Stimulated activated CD8-positive, alpha-beta memory T cell treated with anti-CD3 and anti-CD28 coated beads, Interleukin-15, amount 100 ng/mL, for 48 hours (primary cell): ENCODE measurements at regions not wholly inside any gene's neighbourhood (a gene's known extent, or its start where the extent isn't known, plus 50 kb on each side); places are given as distances from the start of the nearest gene placed in this dataset.
A peak's percentile ranks its signal among the peaks of the same experiment; 100 is the strongest.
"Not testable (repeated sequence)": the region's sequence is repeated elsewhere in the genome, so short reads cannot be mapped to it uniquely, and the experiment has no call there.

Experiments
- DNase-seq, 2 donors: peaks; one replicate each; pipeline ENCODE4 v3.0.0-alpha.2; 2020; ENCODE audit warnings: low read depth in 2 of 2

DNA sequence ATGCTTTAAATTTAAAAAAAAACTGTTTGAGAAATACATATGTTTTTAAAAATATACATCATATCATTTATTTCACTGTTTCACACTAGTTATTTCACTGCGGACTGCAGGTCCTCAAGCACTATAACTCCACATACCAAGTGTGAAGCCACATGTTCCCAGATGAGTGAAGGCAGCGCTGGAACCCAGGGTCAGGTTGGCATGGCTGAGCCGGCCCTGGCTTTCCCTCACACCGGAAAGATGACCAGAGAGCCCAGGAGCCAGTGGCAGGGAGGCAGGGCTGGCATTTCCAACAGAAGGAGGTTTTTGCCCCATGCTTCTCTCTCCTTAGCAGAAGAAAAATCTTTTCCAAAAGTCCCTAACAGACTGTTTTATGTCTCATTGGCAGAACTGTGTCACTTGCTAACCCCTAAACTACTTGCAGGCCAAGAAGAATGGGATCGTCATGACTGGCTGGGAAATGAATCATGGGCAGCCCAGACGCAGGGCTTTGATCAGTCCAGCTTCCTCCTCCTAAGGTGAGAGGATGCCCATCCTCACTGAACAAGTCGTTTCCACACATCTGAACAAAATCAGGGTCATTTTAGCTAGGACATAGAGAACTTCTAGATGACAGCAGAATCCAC, 287.6 kb upstream of the HNRNPA3 start:
- no peak for DNase-seq

DNA sequence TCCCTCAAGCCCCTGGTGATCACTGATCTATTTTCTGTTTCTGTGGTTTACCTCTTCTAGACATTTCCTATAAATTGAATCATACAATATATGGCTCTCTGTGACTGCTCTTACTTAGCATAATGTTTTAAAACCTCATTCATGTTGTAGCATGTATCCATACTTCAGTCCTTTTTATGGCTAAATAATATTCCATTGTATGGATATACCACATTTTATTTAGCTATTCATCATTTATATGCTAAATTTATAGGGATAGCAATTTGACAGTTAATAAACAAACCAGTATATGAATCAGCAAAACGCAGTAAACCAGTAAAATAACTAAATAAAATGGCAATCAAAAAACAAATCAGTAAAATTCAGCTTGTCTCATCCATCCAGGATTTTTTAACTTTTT, 286.1 kb upstream of the HNRNPA3 start:
- no peak for DNase-seq

DNA sequence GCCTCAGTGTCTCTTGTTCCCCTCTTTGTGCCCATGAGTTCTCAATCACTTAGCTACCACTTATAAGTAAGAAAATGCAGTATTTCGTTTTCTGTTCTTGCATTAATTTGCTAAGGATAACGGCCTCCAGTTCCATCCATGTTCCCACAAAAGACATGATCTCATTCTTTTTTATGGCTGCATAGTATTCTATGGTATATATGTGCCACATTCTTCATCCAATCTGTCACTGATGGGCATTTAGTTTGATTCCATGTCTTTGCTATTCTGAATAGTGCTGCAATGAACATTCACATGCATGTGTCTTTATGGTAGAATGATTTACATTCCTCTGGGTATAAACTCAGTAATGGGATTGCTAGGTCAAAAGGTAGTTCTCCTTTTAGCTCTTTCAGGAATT, 283.2 kb upstream of the HNRNPA3 start:
- not testable (repeated sequence) for DNase-seq

DNA sequence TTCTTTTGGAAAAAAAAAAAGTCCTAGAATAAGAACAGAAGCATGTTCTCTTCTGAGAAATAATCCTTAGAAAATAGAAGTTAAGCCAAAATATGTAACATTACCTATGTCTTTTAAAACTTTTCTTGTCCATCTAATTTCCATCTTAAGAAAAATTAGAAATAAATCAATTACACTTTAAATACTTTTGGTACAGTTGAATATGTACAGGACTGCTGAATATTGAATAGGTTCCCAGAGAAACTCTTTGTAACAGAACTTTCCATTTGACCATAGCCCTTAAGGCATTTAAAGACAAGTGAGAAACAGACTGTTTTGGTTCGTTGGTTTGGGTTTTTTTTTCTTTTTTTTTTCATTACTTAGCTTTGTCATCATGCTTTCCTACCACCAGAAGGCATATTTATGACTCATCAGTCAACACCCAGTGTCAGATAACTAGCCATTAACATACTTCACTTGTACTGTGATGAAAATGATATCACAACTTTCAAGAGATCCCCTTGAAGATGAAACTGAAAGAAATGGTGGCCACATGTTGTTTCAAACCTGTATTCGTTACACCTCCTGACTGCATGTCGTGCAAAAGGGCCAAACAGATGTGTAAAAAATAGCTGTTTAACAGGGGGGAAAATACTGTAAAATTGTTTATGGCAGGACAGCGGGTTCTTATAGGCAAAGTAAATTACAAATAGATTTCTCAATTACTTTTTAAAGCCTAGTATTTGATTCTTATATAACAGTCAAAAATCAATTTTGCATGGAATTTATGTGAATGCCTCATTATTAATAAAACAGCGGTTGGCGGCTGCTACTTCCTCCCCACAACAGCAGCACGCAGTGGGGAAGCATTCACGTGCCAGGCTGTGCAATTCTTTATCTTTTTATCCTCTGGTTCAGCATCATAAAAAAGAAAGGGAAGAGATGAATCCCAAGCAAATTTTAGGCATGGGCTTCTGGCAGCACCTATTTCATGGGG, 280.7 kb upstream of the HNRNPA3 start:
- DNase-seq: peak in 1 of 2 donors; percentile 2

DNA sequence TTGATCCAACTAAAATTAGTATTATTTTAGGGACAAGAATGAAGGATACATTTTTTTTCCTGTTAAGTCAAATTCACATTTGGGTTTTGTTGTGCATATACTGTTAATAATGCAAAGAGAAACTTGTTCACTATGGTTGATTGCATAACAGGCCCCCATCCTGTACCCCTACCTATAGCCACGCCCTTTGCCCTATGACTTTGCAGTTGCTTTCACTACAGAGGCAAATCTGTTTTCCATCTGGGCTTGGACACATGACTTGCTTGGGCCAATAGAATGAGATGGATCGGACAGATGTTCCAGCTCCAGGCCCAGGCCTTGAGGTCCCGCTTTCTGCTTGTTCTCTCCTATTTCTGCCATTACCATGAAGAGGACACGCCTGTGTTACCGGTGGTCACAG, 278.5 kb upstream of the HNRNPA3 start:
- DNase-seq: no peak

DNA sequence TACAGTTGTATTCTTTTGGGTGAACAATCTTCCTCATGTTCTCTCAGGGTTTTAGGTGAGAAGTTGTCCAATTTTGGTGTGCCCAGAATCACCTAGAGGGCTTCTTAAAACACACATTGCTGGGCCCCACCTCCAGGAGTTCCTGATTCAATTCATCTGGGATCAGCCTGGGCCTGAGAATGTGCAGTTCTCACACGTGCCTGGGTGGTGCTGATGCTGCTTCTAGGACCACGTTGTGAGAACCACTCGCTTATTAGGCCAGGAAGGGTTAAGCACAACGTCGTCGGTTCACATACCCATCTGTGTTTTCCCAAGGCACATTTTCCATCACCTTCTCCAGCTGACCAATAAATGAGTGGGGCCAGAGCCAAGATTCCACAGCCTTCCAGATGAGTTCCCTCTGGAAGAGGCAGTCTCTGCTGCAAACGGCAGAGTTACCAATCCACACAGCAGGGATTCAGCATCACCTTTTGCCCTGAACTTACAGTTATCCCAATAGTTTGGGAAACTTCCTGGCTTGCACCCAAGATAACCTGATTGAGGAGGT, 277.7 kb upstream of the HNRNPA3 start:
- no peak for DNase-seq

DNA sequence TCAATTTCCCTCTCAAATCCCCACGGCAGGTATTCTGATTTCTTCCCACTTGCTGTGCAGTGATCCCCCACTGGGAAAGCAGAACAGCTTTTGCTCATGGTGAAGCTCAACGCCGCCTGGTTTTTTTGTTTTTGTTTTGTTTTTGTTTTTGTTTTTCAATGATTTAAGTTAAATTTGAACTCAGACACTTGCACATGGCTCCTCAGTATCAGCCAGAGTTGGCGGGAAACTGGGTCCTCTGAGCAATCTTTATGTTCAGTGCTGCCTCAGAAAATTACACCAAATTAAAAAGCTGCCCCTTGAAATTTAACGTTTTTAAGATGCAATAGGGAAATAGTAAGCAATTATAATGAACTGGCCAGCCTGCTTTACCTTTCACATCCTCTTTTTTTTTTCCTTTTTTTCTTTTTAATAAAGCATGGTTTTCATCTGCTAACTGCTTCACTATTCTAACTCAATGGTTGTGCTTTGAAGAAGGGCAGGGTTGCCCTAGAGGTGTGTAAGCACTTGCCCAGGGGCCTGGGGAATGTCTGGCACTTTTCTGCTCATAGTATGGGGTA, 277.0 kb upstream of the HNRNPA3 start:
- no peak for DNase-seq

DNA sequence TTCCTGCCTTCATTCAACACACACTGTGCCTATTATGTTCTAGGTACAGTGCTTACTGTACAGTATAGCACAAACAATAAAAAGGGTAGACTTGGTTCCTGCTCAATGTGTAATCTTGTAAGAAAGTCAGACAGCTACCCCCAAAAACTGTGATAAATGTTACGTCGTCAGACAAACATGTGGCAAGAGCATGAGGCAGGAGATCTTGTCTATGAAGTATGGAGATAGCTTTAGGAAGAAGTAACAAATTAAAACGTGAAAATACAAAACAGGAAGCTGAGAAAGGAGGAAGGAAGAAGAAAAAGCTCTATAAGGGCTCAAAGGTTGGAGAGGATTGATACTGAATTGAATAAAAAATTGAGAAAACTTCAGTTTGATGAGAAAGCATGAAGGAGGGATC, 276.2 kb upstream of the HNRNPA3 start:
- no peak for DNase-seq

DNA sequence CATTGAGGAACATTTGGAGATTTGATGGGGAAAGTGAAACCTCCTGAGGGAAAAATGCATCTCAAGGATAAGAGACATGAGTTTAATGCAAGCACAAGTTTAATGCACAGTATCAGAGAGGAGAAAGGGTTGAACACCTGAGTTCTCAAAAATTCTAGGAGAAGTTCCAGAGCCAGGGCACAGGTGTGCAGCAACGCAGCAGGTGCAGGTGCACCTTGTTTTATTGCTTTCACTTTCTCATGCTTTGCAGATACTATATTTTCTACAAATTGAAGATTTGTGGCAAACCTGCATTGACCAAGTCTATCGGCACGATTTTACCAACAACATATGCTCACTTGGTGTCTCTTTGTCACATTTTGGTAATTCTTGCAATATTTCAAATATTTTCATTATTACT, 267.6 kb upstream of the HNRNPA3 start:
- no peak for DNase-seq

DNA sequence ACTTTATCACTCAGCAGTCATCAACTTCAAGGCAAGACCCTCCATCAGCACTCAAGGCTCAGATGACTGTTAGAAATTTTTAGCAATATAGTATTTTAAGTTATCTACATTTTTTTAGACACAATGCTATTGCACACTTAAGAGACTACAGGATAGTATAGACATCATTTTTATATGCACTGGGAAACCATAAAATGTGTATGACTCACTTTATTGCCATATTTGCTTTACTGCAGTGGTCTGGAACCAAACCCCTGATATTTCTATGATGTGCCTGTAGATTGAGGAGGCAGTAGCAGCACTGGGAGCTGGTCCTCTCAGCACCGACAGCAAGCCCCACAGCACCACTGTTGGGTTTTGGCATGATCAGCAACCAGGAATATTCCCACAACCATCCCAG, 264.8 kb upstream of the HNRNPA3 start:
- DNase-seq: no peak

DNA sequence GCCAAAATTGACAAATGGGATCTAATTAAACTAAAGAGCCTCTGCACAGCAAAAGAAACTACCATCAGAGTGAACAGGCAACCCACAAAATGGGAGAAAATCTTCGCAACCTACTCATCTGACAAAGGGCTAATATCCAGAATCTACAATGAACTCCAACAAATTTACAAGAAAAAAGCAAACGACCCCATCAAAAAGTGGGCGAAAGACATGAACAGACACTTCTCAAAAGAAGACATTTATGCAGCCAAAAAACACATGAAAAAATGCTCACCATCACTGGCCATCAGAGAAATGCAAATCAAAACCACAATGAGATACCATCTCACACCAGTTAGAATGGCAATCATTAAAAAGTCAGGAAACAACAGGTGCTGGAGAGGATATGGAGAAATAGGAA, 261.4 kb upstream of the HNRNPA3 start:
- DNase-seq: not testable (repeated sequence)

DNA sequence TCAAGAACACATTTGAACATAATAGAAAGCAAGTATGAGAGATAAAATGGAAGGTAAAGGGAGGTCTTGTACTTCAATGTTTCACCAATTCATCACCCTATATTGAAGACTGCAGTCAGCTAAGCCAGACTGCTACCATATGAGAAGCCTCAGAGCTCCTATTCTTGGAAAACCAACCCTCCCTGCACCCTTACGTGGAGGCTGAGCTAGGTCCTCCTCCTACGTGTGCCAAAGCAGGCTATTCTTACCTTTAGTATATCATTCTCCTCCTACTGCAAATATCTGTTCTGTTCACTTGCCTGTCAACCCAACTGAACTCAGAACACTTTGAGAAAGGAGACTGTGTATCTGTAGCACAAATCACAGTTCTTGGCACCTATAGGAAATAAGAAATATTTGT, 255.8 kb upstream of the HNRNPA3 start:
- DNase-seq: no peak

DNA sequence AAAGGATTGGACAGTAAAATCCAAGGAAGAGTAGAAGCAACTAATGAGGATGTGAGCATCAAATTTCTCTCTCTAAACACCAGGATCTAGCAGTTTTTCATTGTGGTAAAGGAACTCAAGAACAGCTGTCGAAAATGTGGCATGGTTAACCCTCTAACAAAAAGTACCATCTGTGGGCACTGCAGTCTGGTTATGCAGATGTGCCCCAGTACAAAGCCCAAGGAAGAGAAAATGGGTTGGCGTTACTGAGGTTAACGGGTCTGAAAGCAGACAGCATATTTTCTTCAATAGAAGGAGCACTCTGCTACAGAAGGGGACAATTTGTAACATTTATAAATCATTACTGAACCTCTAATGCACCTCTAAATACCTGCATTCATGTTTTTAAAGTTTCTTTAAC, 253.0 kb upstream of the HNRNPA3 start:
- no peak for DNase-seq

DNA sequence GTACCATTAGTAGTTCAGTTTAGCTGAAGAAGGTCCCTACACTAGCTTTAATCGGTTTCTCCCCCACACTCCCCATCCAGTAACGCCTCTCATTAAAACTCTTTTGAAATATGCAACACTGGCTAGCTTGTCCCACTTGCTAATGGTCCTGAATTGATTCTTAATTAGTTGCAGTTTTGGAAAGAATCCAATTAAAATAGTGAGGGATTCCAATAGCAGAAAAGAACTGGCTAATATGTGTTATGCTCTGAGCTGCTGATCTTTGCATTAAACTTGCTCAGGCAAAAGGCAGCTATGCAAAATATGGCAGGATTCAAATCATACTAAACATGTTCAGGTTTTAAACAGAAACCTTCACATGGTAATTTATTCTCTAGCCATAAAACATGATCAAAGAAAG, 252.5 kb upstream of the HNRNPA3 start:
- DNase-seq: no peak

DNA sequence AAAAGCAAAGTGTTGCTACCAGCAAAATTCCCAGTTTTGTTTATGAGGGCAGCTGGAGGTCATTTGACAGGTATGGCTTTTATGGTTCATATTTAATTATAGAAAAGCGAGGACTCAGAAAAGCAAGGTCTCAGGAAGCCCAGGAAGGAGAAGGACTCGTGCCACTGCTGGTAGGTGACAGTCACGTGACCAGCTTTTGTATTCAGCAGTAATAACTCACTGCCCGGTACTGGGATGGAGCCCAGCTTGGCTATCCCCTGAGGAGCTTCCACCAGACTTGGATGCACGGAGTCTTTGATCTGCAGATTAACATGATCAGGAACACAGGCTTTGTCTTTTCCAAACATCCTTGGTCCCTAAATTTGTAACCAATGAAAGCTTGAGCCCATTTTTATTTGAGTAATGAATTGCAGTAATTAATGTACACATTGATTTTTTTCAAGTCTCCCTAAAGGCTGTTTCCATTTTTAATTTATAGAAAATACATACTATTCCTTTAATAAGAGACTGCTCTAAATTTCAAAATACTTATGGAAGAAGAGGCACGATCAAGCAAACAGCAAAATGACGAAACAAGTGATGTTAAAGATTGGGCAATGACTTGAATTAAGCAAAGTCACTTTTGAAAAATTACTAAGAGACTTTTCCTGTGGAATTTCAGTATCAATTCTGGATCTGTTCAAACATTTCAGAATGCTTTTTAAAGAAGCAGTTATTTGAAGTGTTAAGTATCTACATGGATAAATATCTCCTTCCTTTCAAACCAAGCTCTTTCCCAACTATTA, 251.7 kb upstream of the HNRNPA3 start:
- no peak for DNase-seq

DNA sequence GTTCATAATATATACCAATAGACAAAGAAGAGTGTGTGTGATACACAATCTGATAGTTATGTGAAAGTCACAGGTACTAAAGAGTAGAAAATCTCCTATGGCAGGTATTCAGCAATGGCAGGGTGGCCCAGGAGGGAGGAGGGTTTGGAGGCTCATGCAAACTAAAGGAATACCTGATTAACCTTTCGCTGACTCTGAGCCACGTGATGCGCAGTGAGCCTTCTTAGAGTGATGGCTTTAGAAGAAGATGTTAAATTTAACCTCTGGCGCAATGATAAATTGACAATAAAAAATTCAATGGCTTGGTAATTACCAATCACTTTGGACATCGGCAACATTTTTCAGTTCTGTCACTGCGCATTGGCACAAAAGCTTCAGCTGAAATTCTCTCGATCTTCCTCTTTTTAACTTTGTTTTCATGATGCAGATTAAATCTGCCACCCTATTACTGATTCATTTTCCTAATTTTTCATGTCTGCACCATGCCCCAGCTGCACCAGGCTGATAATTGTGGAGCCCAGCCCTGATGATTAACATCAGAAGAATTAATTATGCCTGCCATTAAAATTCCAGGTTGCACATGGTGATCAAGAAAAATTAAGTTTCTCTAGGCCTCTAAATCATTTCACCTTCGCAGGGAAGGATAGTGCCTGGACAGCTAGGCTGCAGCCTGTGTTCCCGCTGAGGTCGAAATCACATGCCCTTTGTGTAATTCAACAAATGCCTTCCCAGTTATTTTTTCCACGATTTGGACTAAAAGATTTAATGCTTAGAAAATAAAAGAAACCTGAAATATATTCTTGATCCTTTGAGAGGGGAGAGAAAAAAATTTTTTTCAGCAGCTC, 250.6 kb upstream of the HNRNPA3 start:
- DNase-seq: no peak

DNA sequence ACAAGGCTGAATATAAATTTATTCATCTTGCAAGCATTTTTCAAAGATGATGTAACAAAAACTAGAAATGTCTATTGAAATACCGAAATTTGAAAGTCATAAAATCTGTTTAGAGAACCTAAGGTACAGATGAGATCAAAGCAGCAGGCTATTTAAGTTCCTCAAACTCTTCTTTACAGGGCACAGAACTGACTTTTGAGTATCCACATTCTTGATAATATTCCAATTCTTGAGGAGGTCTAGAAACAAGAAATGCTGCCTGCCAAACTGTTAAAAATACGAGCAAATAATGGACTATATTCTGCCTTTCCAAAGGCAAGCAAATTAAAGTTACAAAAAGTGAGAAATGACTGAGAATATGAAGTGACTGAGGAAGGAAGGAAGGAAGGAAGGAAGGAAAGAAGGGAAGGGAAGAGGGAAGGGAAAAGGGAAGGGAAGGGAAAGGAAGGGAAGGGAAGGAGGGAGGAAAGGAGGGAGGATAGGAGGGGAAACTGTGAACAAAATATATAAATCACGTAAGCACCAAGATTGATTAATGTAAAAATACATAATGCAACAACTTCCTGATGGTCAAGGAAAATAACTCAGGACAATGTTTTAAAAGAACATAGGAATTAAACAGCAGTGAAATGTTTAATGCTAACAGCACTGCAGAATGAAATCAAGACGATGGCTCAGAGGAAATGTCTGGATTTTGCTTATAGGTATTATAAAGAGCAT, 248.9 kb upstream of the HNRNPA3 start:
- DNase-seq: no peak

DNA sequence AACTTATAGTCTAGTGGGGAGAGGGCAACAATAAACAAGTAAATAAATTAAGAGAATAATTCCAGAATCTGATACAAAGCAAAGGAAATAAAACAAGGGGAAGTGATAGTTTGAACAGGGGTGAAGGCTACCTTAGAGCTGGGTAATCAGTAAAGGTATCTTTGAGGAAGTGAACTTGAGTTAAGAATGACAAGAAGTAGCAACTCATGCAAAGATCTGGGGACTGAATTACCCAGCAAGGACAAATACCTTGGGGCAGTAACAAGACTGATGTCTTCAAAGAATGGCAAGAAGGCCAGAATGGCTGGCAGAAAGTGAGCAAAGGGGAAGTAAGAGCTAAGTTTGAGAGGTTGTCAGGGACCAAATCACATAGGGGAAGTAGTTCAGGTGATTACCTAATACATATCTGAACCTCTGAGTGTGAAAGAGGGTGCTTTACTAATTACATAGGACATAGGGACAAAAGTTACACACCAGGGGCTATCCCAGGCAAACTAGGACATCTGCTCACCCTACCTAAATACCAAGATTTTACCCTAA, 244.6 kb upstream of the HNRNPA3 start:
- DNase-seq: no peak

DNA sequence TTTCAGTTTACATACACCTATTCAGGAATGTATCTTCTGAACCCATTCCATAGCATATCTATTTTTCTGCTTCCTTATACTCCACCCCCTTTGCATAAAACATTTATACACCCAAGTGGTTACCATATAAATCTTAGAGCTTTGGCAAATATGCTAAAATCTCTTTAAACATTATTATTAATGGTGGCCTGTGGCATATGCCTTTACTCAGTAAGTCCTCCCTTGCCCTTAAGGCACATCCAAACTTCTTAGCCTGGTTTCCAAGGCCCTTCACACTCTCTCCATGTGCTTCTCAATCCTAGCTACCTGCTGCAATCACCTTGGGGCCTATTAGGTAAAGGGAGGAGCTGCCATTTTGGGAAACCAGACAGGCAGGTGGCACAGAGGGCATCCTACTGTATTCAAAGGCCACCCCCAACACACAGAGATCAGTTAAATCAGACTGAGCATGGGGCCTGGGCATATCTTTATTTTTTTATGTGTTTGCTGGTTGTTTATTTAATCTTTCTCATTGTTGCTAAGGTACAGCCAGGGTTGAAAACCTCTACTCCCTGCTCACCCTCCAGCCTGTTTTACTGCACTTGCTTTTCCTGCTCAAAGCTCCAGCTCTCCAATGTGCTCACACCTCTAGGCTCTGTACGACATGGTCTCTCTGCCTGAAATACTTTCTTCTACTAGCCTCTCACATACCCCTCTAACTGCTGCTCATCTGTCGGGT, 242.8 kb upstream of the HNRNPA3 start:
- no peak for DNase-seq
